Activated naive CD4-positive, alpha-beta T cell treated with anti-CD3 and anti-CD28 coated beads, Interleukin-2, amount 10 ng/mL, durations not matched to agents 7 days and 5 days (primary cell): ENCODE measurements at regions not wholly inside any gene's neighbourhood (a gene's known extent, or its start where the extent isn't known, plus 50 kb on each side); places are given as distances from the start of the nearest gene placed in this dataset.

Experiments
- CTCF ChIA-PET: fragments of 350-600 bp; sonication (Branson Sonifier 250); formaldehyde crosslinking; loops from one replicate; lab custom pipeline; 2021; ENCODE audit warnings: antibody characterized with exemption; lab: Charles Lee
- DNase-seq: peaks from one replicate; pipeline ENCODE4 v3.0.0-alpha.2; 2020
- H3K27ac Mint-ChIP-seq: one replicate; pipeline ENCODE4 v1.8.0; 2021; ENCODE audit warnings: mild to moderate bottlenecking, moderate library complexity, mixed read lengths
- H3K27me3 Mint-ChIP-seq: one replicate; pipeline ENCODE4 v1.8.0; 2021; ENCODE audit warnings: mild to moderate bottlenecking, mixed read lengths
- H3K36me3 Mint-ChIP-seq: one replicate; pipeline ENCODE4 v1.8.0; 2021; ENCODE audit warnings: mixed read lengths
- H3K4me1 Mint-ChIP-seq: one replicate; pipeline ENCODE4 v1.8.0; 2021; ENCODE audit warnings: mixed read lengths
- H3K4me3 Mint-ChIP-seq: one replicate; pipeline ENCODE4 v1.8.0; 2021; ENCODE audit warnings: mild to moderate bottlenecking, moderate library complexity, mixed read lengths
- H3K9me3 Mint-ChIP-seq: one replicate; pipeline ENCODE4 v1.8.0; 2021; ENCODE audit warnings: mixed read lengths

GRCh38 chr20:62551407-62552323 lies 75.9 kb upstream of the GATA5 start:
- Mint-ChIP-seq H3K36me3 (no peaks in the 10 kb centered on the region), H3K4me1 (no peaks in the 10 kb centered on the region), H3K27me3 (peaks cover 79% of the 10 kb centered on the region), H3K27ac (no peak overlapping the region), H3K9me3 (no peaks in the 10 kb centered on the region), H3K4me3 (no peak overlapping the region)
- DNase-seq, result no peak
- CTCF ChIA-PET, result interaction anchor here (1.2 kb wide), 1 partner anchor 57 kb away, joined by 4 read pairs; no protein-coding TSS in a partner anchor

- Mint-ChIP-seq H3K27me3 (peaks cover 77% of the 10 kb centered on the region), H3K9me3 (no peaks in the 10 kb centered on the region), H3K27ac (no peak overlapping the region), H3K4me1 (no peaks in the 10 kb centered on the region), H3K4me3 (no peak overlapping the region), H3K36me3 (no peaks in the 10 kb centered on the region)
- CTCF ChIA-PET, result no interaction called here
- DNase-seq, result no peak
Observed at GRCh38 chr20:62552613-62553012, 76.8 kb upstream of the GATA5 start.

DNA sequence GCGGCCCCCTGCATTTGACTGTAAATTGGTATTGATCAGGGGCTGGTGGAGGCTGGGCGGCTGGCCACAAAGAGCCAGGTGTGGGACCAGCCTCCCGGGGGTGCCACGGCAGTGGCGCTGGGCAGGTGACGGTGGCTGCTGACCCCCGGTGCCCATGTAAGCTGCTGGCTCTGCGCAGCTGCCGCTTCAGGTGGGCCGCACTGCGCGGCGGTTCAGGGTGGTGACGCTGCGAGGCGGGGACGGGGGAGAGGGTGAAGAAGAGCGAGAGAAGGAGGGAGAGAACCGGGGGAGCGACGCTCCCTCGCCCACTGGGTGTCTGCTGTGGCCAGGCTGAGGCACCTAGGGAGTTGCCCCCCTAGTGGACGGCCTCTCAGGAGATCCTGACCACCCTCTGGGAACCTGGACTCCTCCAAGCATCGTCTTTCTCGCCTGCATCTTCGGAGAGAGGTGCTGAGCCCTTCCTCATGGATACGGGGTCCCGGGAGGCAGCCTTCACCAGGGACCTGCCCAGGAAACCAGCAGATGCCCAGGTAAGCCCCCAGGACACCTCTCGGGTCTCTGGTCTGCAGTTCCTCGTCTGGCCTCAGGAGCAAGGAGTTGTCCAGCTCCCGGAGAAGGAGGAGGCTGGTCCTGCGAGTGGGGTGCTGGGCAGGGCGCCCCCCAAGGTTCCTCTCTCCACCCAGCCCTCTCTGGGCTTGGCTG lies 77.5 kb upstream of the GATA5 start:
- H3K4me3 Mint-ChIP-seq, result no peak overlapping the region
- H3K27me3 Mint-ChIP-seq, result peaks cover 74% of the 10 kb centered on the region
- H3K36me3 Mint-ChIP-seq, result no peaks in the 10 kb centered on the region
- H3K9me3 Mint-ChIP-seq, result no peaks in the 10 kb centered on the region
- H3K27ac Mint-ChIP-seq, result no peak overlapping the region
- CTCF ChIA-PET, result no interaction called here
- no peaks in the 10 kb centered on the region for H3K4me1 Mint-ChIP-seq
- no peak for DNase-seq

GRCh38 chr20:62553838-62554161 lies 78.0 kb upstream of the GATA5 start:
- Mint-ChIP-seq H3K4me3 (no peak overlapping the region), H3K27me3 (peaks cover 72% of the 10 kb centered on the region), H3K4me1 (no peaks in the 10 kb centered on the region), H3K36me3 (no peaks in the 10 kb centered on the region), H3K27ac (no peak overlapping the region), H3K9me3 (no peaks in the 10 kb centered on the region)
- no peak for DNase-seq
- CTCF ChIA-PET, result no interaction called here

DNA sequence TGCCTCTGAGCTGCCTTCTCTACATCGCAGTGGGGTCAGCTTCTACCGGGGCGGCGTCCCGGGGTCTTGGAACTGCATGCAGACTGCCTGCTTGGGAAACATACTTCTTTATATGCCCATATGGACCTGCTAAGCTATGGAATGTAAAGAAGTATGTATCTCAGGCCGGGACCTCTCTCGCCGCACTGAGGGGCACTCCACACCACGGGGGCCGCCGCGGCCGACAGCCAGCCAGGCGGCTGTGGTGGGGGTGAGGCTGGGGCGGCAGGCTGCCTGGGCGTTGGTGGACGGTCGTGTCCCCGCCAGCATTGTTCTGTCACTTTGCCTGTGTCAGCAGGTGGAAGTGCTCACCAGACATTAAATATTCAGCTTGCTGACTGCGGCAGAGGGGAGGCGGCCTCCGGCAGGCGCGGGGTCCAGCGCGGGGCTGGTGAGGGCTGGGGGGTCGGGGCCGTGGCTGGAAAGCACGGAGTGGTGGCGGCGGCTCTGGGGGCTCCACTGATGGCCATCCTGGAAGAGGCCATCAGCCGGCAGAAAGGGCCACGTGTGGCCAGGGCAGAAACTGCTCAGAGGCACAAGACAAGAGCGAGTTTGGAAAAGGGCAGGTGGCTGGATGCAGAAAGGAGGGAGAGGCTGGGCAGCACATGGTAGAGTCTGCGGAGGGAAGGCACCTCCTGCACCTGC lies 78.6 kb upstream of the GATA5 start:
- Mint-ChIP-seq H3K36me3 (no peaks in the 10 kb centered on the region), H3K27ac (no peak overlapping the region), H3K27me3 (peaks cover 69% of the 10 kb centered on the region), H3K4me3 (no peak overlapping the region), H3K9me3 (no peaks in the 10 kb centered on the region), H3K4me1 (no peaks in the 10 kb centered on the region)
- CTCF ChIA-PET, result no interaction called here
- no peak for DNase-seq

DNA sequence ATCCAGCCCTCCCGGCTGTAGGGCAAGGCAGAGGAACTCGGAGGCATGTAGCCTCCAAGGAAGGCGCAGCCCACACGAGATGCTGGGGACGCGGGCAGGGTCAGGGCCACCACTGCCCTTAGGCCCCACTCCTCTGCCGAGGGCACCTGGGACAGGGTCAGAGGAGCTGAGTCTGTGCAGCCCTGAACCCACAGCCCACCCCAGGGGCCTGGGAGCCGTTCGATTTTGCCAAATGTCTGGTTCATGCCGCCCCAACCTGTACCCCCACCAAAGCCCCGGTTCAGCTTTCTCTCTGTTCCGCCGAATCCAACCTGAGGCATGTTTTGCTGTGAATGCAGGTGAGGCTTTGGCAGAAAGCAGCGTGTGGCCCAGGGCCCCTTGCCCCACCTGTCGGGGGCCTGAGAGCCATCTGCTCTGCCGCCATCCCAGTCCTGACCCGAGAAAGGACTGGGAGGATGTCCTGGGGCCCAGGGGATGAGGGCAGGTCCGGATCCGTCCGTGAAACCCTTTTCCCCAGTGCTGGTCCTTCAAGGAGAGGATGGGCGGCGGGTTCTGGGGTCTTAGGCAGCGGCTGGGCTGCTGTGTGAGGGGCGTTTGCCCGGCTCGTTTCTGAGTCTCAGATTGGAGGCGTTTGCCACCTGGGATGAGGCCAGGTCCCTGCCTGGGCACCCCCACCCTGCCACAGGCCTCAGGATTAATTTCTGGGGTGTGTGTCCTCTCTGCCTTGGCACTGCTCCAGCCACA lies 79.3 kb upstream of the GATA5 start:
- peaks cover 67% of the 10 kb centered on the region for H3K27me3 Mint-ChIP-seq
- DNase-seq, result no peak
- H3K4me3 Mint-ChIP-seq, result no peak overlapping the region
- no peaks in the 10 kb centered on the region for H3K4me1 Mint-ChIP-seq
- H3K36me3 Mint-ChIP-seq, result no peaks in the 10 kb centered on the region
- CTCF ChIA-PET, result no interaction called here
- no peaks in the 10 kb centered on the region for H3K9me3 Mint-ChIP-seq
- no peak overlapping the region for H3K27ac Mint-ChIP-seq

DNA sequence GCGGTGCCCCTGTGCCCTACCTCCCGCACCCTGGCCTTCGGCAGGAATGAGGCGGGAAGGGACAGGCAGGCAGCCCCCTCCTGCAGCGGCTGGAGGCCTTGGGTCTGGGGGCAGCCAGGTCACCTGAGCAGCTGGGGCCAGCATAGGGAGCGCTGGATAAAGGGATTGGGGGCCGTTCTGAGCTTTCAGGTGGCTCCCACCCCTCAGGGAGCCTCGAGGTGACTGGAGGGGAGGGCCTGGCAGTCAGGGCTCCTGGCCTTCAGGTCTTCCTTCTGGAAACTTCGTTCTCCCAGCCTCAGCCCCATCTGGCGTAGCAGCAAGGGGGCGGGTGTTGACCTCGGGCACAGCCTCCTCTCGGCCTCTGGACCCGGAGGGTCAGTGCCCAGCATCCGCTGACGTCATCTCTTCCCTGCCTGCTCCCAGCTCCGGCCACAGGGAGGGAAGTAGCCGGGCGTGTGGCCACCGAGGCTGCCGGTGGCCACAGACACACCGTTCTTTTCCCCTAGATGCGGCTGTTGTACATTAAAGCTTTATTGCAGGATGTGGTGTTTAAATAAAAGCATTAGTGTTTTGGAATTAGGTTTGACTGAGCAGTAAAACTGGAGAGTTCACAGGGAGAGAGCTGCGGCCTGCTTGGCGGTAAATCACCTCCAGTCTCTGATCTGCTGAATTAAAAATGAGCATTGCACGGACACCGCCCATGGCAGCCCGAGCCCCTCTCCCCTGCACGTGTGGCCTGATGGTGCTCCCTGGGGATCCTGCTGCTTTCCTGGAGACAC lies 80.0 kb upstream of the GATA5 start:
- Mint-ChIP-seq H3K36me3 (no peaks in the 10 kb centered on the region), H3K4me1 (no peaks in the 10 kb centered on the region), H3K27ac (no peak overlapping the region), H3K27me3 (peaks cover 63% of the 10 kb centered on the region), H3K4me3 (no peak overlapping the region), H3K9me3 (no peaks in the 10 kb centered on the region)
- no peak for DNase-seq
- CTCF ChIA-PET, result no interaction called here

- no peak overlapping the region for H3K4me3 Mint-ChIP-seq
Observed at GRCh38 chr20:62557462-62557861, 81.7 kb upstream of the GATA5 start.

DNA sequence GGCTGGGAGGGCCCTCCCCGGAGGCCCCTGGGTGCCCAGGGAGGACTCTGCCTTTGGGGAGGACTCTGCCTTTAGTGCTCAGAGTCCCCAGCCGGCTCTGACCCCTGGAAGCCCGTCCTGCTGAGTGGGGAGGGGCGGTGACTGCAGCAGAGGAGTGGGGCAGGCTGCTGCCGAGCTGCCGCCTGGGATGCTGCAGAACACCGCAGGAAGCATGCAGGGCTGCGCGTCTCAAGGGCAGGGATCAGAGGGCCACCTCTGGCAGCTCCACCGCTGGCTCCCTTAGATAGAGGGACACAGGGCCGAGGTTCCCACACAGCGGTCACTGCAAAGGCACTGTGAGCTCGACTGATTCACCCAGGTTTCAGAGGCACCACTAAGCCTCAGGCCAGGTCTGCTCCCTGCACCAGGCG lies 82.2 kb upstream of the GATA5 start:
- no peaks in the 10 kb centered on the region for H3K36me3 Mint-ChIP-seq
- no peaks in the 10 kb centered on the region for H3K9me3 Mint-ChIP-seq
- peaks cover 62% of the 10 kb centered on the region for H3K27me3 Mint-ChIP-seq
- no peak overlapping the region for H3K27ac Mint-ChIP-seq
- H3K4me3 Mint-ChIP-seq, result no peak overlapping the region
- DNase-seq, result no peak
- CTCF ChIA-PET, result no interaction called here
- H3K4me1 Mint-ChIP-seq, result no peaks in the 10 kb centered on the region

More at GRCh38 chr20:62557462-62557861, 81.7 kb upstream of the GATA5 start:
- Mint-ChIP-seq H3K27me3 (peaks cover 63% of the 10 kb centered on the region), H3K4me1 (no peaks in the 10 kb centered on the region), H3K36me3 (no peaks in the 10 kb centered on the region), H3K27ac (no peak overlapping the region), H3K9me3 (no peaks in the 10 kb centered on the region)
- CTCF ChIA-PET, result no interaction called here
- DNase-seq, result no peak

- CTCF ChIA-PET, result interaction anchor here (0.9 kb wide), 1 partner anchor 59 kb away, joined by 3 read pairs; no protein-coding TSS in a partner anchor
- no peaks in the 10 kb centered on the region for H3K4me1 Mint-ChIP-seq
- no peaks in the 10 kb centered on the region for H3K9me3 Mint-ChIP-seq
- H3K27me3 Mint-ChIP-seq, result peaks cover 60% of the 10 kb centered on the region
- no peaks in the 10 kb centered on the region for H3K36me3 Mint-ChIP-seq
- no peak overlapping the region for H3K4me3 Mint-ChIP-seq
- H3K27ac Mint-ChIP-seq, result no peak overlapping the region
- DNase-seq, result no peak
Observed at GRCh38 chr20:62558779-62559178, 83.0 kb upstream of the GATA5 start.

- no peak overlapping the region for H3K27ac Mint-ChIP-seq
- no peaks in the 10 kb centered on the region for H3K36me3 Mint-ChIP-seq
- CTCF ChIA-PET, result no interaction called here
- H3K4me1 Mint-ChIP-seq, result no peaks in the 10 kb centered on the region
- DNase-seq, result no peak
- H3K9me3 Mint-ChIP-seq, result no peaks in the 10 kb centered on the region
- H3K4me3 Mint-ChIP-seq, result no peak overlapping the region
- peaks cover 50% of the 10 kb centered on the region for H3K27me3 Mint-ChIP-seq
Observed at GRCh38 chr20:62560162-62560561, 82.1 kb upstream of the SLCO4A1 start.

DNA sequence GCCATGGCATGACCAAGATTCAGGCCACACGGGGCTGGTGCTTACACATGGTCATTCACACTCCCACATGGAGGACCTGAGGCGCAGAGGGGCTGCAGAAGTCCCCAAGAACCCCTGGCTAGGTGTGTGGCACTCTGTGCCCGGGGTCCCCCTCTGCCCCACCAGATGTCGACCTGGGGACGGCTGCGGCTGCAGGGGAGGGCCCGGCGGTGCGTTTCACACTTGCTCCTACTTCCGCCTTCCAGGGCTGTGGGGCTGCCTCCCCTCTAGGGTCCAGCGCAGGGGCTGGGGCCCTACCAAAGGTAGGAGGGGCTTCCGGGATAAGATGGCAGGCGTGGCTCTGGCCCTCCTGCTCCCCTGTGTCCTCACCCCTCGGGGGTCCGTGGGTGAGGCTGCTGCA lies 81.1 kb upstream of the SLCO4A1 start:
- Mint-ChIP-seq H3K4me3 (no peak overlapping the region), H3K36me3 (no peaks in the 10 kb centered on the region), H3K27me3 (peaks cover 47% of the 10 kb centered on the region), H3K4me1 (no peaks in the 10 kb centered on the region), H3K9me3 (no peaks in the 10 kb centered on the region), H3K27ac (no peak overlapping the region)
- CTCF ChIA-PET, result no interaction called here
- DNase-seq, result no peak

GRCh38 chr20:62561948-62562347 lies 80.4 kb upstream of the SLCO4A1 start:
- H3K27me3 Mint-ChIP-seq, result peaks cover 42% of the 10 kb centered on the region
- CTCF ChIA-PET, result no interaction called here

More at GRCh38 chr20:62561948-62562347, 80.4 kb upstream of the SLCO4A1 start:
- no peak overlapping the region for H3K4me3 Mint-ChIP-seq
- H3K36me3 Mint-ChIP-seq, result no peaks in the 10 kb centered on the region
- DNase-seq, result no peak
- H3K4me1 Mint-ChIP-seq, result no peaks in the 10 kb centered on the region
- H3K9me3 Mint-ChIP-seq, result no peaks in the 10 kb centered on the region
- H3K27ac Mint-ChIP-seq, result no peak overlapping the region
